ENCODE measurements at regions not wholly inside any gene's neighbourhood (a gene's known extent, or its start where the extent isn't known, plus 50 kb on each side); places are given as distances from the start of the nearest gene placed in this dataset.

DNA sequence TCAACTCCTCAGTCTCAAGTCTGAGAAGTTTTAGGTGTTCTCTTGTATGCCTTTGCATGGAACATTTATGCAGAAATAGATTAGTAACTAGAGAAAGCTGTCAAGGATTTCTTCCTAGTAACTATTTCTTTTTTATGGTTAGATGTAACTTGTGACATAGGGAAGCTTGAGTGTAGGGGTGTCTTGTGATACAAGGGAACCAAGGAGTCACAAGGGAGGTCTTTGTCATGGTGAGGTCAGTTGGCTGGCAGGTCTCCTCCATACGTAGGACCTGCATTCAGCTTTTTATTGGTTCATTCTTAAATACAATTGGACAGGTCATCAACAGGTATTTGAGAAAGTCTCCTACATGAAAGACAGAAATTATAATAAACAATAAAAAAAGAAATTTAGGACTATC lies 394.0 kb upstream of the CCDC196 start:
- no peak overlapping the region for H2AFZ ChIP-seq (ENCODE audit: low read length)
- H3K4me1 ChIP-seq (ENCODE audit: insufficient read depth, low read length) = no peaks in the 10 kb centered on the region
- H3K4me3 ChIP-seq (ENCODE audit: insufficient read depth, low read length) = no peak overlapping the region
- H3K79me2 ChIP-seq (ENCODE audit: insufficient read depth, low read length) = no peaks in the 10 kb centered on the region
- H4K20me1 ChIP-seq (ENCODE audit: insufficient read depth, low read length) = no peaks in the 10 kb centered on the region
- no peak overlapping the region for H3K4me2 ChIP-seq (ENCODE audit: insufficient read depth, low read length)
- no peaks in the 10 kb centered on the region for H3K27me3 ChIP-seq (ENCODE audit: insufficient read depth, low read length)
- H3K27ac ChIP-seq (ENCODE audit: low read depth, low read length) = no peak overlapping the region
- no peak for DNase-seq (ENCODE audit: insufficient read length, low spot score, missing footprints)
- H3K36me3 ChIP-seq (ENCODE audit: insufficient read depth, low read length) = no peaks in the 10 kb centered on the region
- no peaks in the 10 kb centered on the region for H3K9me3 ChIP-seq (ENCODE audit: low read depth, low read length)
- TF ChIP-seq, protein P1, sequence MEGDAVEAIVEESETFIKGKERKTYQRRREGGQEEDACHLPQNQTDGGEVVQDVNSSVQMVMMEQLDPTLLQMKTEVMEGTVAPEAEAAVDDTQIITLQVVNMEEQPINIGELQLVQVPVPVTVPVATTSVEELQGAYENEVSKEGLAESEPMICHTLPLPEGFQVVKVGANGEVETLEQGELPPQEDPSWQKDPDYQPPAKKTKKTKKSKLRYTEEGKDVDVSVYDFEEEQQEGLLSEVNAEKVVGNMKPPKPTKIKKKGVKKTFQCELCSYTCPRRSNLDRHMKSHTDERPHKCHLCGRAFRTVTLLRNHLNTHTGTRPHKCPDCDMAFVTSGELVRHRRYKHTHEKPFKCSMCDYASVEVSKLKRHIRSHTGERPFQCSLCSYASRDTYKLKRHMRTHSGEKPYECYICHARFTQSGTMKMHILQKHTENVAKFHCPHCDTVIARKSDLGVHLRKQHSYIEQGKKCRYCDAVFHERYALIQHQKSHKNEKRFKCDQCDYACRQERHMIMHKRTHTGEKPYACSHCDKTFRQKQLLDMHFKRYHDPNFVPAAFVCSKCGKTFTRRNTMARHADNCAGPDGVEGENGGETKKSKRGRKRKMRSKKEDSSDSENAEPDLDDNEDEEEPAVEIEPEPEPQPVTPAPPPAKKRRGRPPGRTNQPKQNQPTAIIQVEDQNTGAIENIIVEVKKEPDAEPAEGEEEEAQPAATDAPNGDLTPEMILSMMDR (IDR thresholded peaks at IDR 0.05; ENCODE audit: extremely low read depth, low read depth, low read length) = no peak

DNA sequence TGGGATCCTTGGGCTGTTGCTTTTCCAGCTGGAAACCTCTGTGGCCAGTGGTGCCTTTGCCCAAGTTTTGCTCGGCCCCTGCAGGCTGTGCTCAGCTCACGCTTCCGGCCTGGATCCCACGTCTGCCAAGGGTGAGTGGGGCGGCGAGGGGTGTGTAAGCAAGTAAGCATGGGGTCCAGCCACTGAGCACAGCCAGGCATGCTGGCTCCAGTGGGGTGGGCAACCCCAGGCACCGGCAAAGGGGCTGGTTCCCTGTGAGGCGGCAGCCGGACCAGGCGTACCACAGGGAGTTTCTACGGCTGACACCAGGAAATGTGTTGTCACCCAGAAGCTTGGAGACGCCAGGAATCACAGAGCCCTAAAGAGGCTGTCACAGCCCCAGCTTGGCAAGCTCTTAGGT lies 393.4 kb upstream of the CCDC196 start:
- Histone ChIP-seq H3K27me3 (ENCODE audit: insufficient read depth, low read length) (no peaks in the 10 kb centered on the region), H3K27ac (ENCODE audit: low read depth, low read length) (no peak overlapping the region), H4K20me1 (ENCODE audit: insufficient read depth, low read length) (no peaks in the 10 kb centered on the region), H3K9me3 (ENCODE audit: low read depth, low read length) (no peaks in the 10 kb centered on the region), H2AFZ (ENCODE audit: low read length) (no peak overlapping the region), H3K4me2 (ENCODE audit: insufficient read depth, low read length) (no peak overlapping the region), H3K4me1 (ENCODE audit: insufficient read depth, low read length) (no peaks in the 10 kb centered on the region), H3K79me2 (ENCODE audit: insufficient read depth, low read length) (no peaks in the 10 kb centered on the region), H3K36me3 (ENCODE audit: insufficient read depth, low read length) (no peaks in the 10 kb centered on the region), H3K4me3 (ENCODE audit: insufficient read depth, low read length) (no peak overlapping the region)
- no peak for DNase-seq (ENCODE audit: insufficient read length, low spot score, missing footprints)
- TF ChIP-seq, protein P1 (IDR thresholded peaks at IDR 0.05; ENCODE audit: extremely low read depth, low read depth, low read length) = no peak

DNA sequence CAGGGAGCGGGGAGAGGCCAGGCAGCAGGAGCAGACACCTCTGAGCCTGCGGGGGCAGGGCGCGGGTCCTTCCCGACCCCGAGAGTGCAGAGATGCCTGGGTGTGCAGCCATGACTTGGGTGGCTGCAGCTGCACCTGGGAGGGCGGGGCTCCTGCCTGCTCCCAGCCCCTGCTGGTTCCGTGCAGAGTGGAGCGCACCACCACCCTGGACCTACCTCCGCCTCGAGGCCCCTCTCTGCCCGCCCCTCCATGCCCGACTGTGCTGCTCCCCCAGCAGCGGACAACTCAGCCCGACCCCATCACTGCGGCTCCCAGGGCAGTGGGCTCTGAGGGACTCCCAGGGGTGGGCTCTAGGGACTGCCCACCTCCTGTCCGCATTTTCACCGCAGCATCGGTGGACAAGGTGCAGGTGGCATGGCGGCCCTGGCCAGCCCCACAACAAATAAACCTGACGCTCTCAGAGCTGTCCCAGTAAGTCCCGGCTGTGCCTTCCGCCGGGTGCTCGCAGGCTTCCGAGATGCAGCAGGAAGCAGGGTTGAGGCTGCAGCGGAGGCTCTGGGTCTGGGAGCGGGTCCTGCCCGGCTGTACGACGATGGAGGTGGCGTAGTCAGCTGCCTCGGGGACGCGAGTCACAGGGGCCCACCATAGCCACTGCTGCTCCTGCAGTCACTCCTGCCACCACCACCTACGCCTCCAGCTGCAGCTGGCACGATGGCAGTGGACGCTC lies 392.0 kb upstream of the CCDC196 start:
- TF ChIP-seq, protein P1 (IDR thresholded peaks at IDR 0.05; ENCODE audit: extremely low read depth, low read depth, low read length) = no peak
- Histone ChIP-seq H3K4me3 (ENCODE audit: insufficient read depth, low read length) (no peak overlapping the region), H3K27ac (ENCODE audit: low read depth, low read length) (no peak overlapping the region), H4K20me1 (ENCODE audit: insufficient read depth, low read length) (no peaks in the 10 kb centered on the region), H2AFZ (ENCODE audit: low read length) (no peak overlapping the region), H3K4me1 (ENCODE audit: insufficient read depth, low read length) (no peaks in the 10 kb centered on the region), H3K9me3 (ENCODE audit: low read depth, low read length) (no peaks in the 10 kb centered on the region), H3K27me3 (ENCODE audit: insufficient read depth, low read length) (no peaks in the 10 kb centered on the region), H3K36me3 (ENCODE audit: insufficient read depth, low read length) (no peaks in the 10 kb centered on the region), H3K4me2 (ENCODE audit: insufficient read depth, low read length) (no peak overlapping the region), H3K79me2 (ENCODE audit: insufficient read depth, low read length) (no peaks in the 10 kb centered on the region)
- DNase-seq (ENCODE audit: insufficient read length, low spot score, missing footprints) = no peak

DNA sequence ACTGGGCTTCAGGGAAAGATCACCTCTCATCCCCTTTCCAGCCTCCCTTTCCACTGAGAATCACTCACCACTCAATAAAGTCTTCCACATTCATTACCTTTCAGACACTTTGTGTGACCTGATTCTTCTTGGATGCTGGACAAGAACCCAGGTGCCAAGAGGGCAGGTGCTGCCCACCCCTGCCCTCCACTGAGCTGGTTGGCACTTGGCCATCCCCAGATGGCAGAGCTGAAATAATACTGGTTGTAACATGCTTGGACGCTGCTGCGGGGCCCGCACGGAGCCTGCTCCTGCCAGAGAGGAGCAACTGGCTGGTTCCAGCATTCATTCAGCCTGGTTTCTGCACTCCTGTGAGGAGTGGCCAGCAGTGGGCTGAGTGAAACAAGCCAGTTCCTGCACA lies 386.7 kb upstream of the CCDC196 start:
- no peak overlapping the region for H3K27ac ChIP-seq (ENCODE audit: low read depth, low read length)
- TF ChIP-seq, protein P1 (IDR thresholded peaks at IDR 0.05; ENCODE audit: extremely low read depth, low read depth, low read length) = no peak
- H3K9me3 ChIP-seq (ENCODE audit: low read depth, low read length) = no peaks in the 10 kb centered on the region
- no peaks in the 10 kb centered on the region for H3K4me1 ChIP-seq (ENCODE audit: insufficient read depth, low read length)
- H3K4me2 ChIP-seq (ENCODE audit: insufficient read depth, low read length) = no peak overlapping the region
- H3K79me2 ChIP-seq (ENCODE audit: insufficient read depth, low read length) = no peaks in the 10 kb centered on the region
- H3K27me3 ChIP-seq (ENCODE audit: insufficient read depth, low read length) = no peaks in the 10 kb centered on the region
- no peak overlapping the region for H2AFZ ChIP-seq (ENCODE audit: low read length)
- no peaks in the 10 kb centered on the region for H3K36me3 ChIP-seq (ENCODE audit: insufficient read depth, low read length)
- H4K20me1 ChIP-seq (ENCODE audit: insufficient read depth, low read length) = no peaks in the 10 kb centered on the region
- no peak overlapping the region for H3K4me3 ChIP-seq (ENCODE audit: insufficient read depth, low read length)
- DNase-seq (ENCODE audit: insufficient read length, low spot score, missing footprints) = no peak

Measured in osteoblast (primary cell).